CD4-positive, alpha-beta T cell treated with Interleukin-12 subunit alpha and Interleukin-12 subunit beta, for 1 hour (primary cell): ENCODE measurements at regions not wholly inside any gene's neighbourhood (a gene's known extent, or its start where the extent isn't known, plus 50 kb on each side); places are given as distances from the start of the nearest gene placed in this dataset.
"Not testable (repeated sequence)": the region's sequence is repeated elsewhere in the genome, so short reads cannot be mapped to it uniquely, and the experiment has no call there.

ENCODE experiments used
- DNase-seq: peaks from one replicate; pipeline ENCODE4 v3.0.0-alpha.2; 2020

- no peak for DNase-seq
Observed at GRCh38 chr19:31083105-31083504, 266.1 kb downstream of the TSHZ3 start.

GRCh38 chr19:31075146-31075655 lies 274.0 kb downstream of the TSHZ3 start:
- no peak for DNase-seq

GRCh38 chr19:31074199-31075125 lies 274.8 kb downstream of the TSHZ3 start:
- no peak for DNase-seq

- no peak for DNase-seq
Observed at GRCh38 chr19:31073485-31074198, 275.6 kb downstream of the TSHZ3 start.

GRCh38 chr19:31072451-31072850 lies 276.8 kb downstream of the TSHZ3 start:
- DNase-seq: no peak

- DNase-seq: no peak
Observed at GRCh38 chr19:31071136-31071855, 277.9 kb downstream of the TSHZ3 start.

GRCh38 chr19:31070146-31071065 lies 278.8 kb downstream of the TSHZ3 start:
- DNase-seq: no peak

- DNase-seq: no peak
Observed at GRCh38 chr19:31068268-31068667, 281.0 kb downstream of the TSHZ3 start.

- no peak for DNase-seq
Observed at GRCh38 chr19:31066385-31066784, 282.9 kb downstream of the TSHZ3 start.

- DNase-seq: no peak
Observed at GRCh38 chr19:31064491-31064890, 284.7 kb downstream of the TSHZ3 start.

GRCh38 chr19:31058676-31059340 lies 290.4 kb downstream of the TSHZ3 start:
- DNase-seq: no peak

- DNase-seq: no peak
Observed at GRCh38 chr19:31057476-31057875, 291.8 kb downstream of the TSHZ3 start.

- DNase-seq: no peak
Observed at GRCh38 chr19:31055454-31055853, 293.8 kb downstream of the TSHZ3 start.

- peak; percentile 34 for DNase-seq
Observed at GRCh38 chr19:31054430-31054829, 294.8 kb downstream of the TSHZ3 start.

- no peak for DNase-seq
Observed at GRCh38 chr19:31049431-31049830, 299.8 kb downstream of the TSHZ3 start.

- no peak for DNase-seq
Observed at GRCh38 chr19:31046024-31046423, 303.2 kb downstream of the TSHZ3 start.

- DNase-seq: no peak
Observed at GRCh38 chr19:31041461-31041860, 307.8 kb downstream of the TSHZ3 start.

GRCh38 chr19:31039151-31039550 lies 310.1 kb downstream of the TSHZ3 start:
- no peak for DNase-seq

- no peak for DNase-seq
Observed at GRCh38 chr19:31037286-31037980, 311.8 kb downstream of the TSHZ3 start.

- not testable (repeated sequence) for DNase-seq
Observed at GRCh38 chr19:31031455-31031854, 317.8 kb downstream of the TSHZ3 start.

- no peak for DNase-seq
Observed at GRCh38 chr19:31023038-31023437, 326.2 kb downstream of the TSHZ3 start.
